A549 (cell line): ENCODE measurements at regions not wholly inside any gene's neighbourhood (a gene's known extent, or its start where the extent isn't known, plus 50 kb on each side); places are given as distances from the start of the nearest gene placed in this dataset.

Source experiments
- ATAC-seq, 2 experiments: fragments of 200-7000 bp in 1 of 2; fragments of >200 bp in 1 of 2; cut with Nextera tagmentation in 1 of 2; cut with Tn5 transposase in 1 of 2; 3 replicates each; pipeline versions ENCODE4 v1.8.0 to v1.9.1; 2018 to 2020; ENCODE audit warnings: mild to moderate bottlenecking in 1 of 2, moderate library complexity in 1 of 2
- CTCF ChIA-PET: fragments of 300-600 bp; sonication (Branson Sonifier 250); formaldehyde crosslinking; extraction: SDS; loops from one replicate; lab custom pipeline; 2021; ENCODE audit warnings: antibody characterized with exemption, inconsistent platforms; lab: Yijun Ruan, JAX
- POLR2A ChIA-PET: fragments of 350-600 bp; formaldehyde crosslinking; extraction: SDS; loops from one replicate; lab custom pipeline; 2021; ENCODE audit warnings: antibody characterized with exemption, inconsistent platforms; lab: Yijun Ruan, JAX
- DNase-seq, 2 experiments: peaks; one replicate each; pipeline versions ENCODE4 v3.0.0 to v3.0.0-alpha.2; 2011 to 2016; ENCODE audit warnings: low read depth in 1 of 2, low spot score in 1 of 2
- FAIRE-seq: peaks from 2 replicates; lab custom pipeline; 2011; peaks lifted over from hg19 to GRCh38; lab: Jason Lieb, UNC
- H3K27ac ChIP-seq, 2 experiments: fragments of >200 bp; sonication (Bioruptor Twin); formaldehyde crosslinking; 3 replicates each; pipeline ENCODE4 v1.5.1; 2016 to 2017
- H3K4me1 ChIP-seq: fragments of >200 bp; sonication (Bioruptor Twin); formaldehyde crosslinking; 3 replicates; pipeline ENCODE4 v1.6.1; 2016
- H3K4me2 ChIP-seq: fragments of >200 bp; sonication (Bioruptor Twin); formaldehyde crosslinking; 3 replicates; pipeline ENCODE4 v1.6.1; 2016
- H3K4me3 ChIP-seq: fragments of >200 bp; sonication (Bioruptor Twin); formaldehyde crosslinking; 3 replicates; pipeline ENCODE4 v1.5.1; 2016
- H3K9me3 ChIP-seq: fragments of >200 bp; sonication (Bioruptor Twin); formaldehyde crosslinking; 3 replicates; pipeline ENCODE4 v1.6.1; 2016
- BHLHE40 ChIP-seq: IDR thresholded peaks from 2 replicates; pipeline ENCODE4 v1.6.1; 2012; ENCODE audit warnings: low read depth, low read length, inconsistent platforms
- CBX2 ChIP-seq: fragments of 200-600 bp; sonication (generic); IDR thresholded peaks from 2 replicates; pipeline ENCODE4 v1.6.1; 2016; ENCODE audit warnings: low read depth, mild to moderate bottlenecking, borderline replicate concordance
- CBX8 ChIP-seq: fragments of 200-600 bp; sonication (generic); IDR thresholded peaks from 2 replicates; pipeline ENCODE4 v1.6.1; 2016
- CHD2 ChIP-seq: fragments of 150-350 bp; IDR thresholded peaks from 2 replicates; pipeline ENCODE4 v1.6.1; 2014; ENCODE audit warnings: low read length; ENCODE audit not compliant: partially characterized antibody
- CHD4 ChIP-seq: fragments of 200-600 bp; sonication (generic); IDR thresholded peaks from 2 replicates; pipeline ENCODE4 v1.6.1; 2016; ENCODE audit warnings: antibody characterized with exemption, mild to moderate bottlenecking, borderline replicate concordance
- EHF ChIP-seq: fragments of 250-450 bp; sonication (Bioruptor Pico); IDR thresholded peaks from 2 replicates; pipeline ENCODE4 v1.5.0; 2020; ENCODE audit warnings: mild to moderate bottlenecking
- EP300 ChIP-seq, 2 experiments: fragments of >200 bp; sonication (Bioruptor Twin); formaldehyde crosslinking; IDR thresholded peaks; 2 replicates in 1 of 2; 3 replicates in 1 of 2; pipeline ENCODE4 v1.6.1; 2016 to 2017
- ESRRA ChIP-seq: fragments of 150-350 bp; IDR thresholded peaks from 2 replicates; pipeline ENCODE4 v1.6.1; 2014; ENCODE audit warnings: mild to moderate bottlenecking, low read length, borderline replicate concordance
- FOSL2 ChIP-seq, 2 experiments: fragments of 450-650 bp in 1 of 2; fragments of >200 bp in 1 of 2; sonication (Bioruptor Twin) in 1 of 2; formaldehyde crosslinking; IDR thresholded peaks; 2 replicates each; pipeline versions ENCODE4 v1.5.0 to v1.6.1; 2016 to 2020; ENCODE audit warnings: mild to moderate bottlenecking in 1 of 2, moderate library complexity in 1 of 2
- FOXS1 ChIP-seq: fragments of 250-450 bp; sonication (Bioruptor Pico); IDR thresholded peaks from 2 replicates; pipeline ENCODE4 v1.5.0; 2020; ENCODE audit warnings: mild to moderate bottlenecking, moderate library complexity
- GATA3 ChIP-seq: IDR thresholded peaks from 2 replicates; pipeline ENCODE4 v1.6.1; 2012; ENCODE audit warnings: borderline replicate concordance
- HDAC2 ChIP-seq: fragments of 200-600 bp; sonication (generic); IDR thresholded peaks from 2 replicates; pipeline ENCODE4 v1.6.1; 2016
- HEYL ChIP-seq: fragments of 250-450 bp; sonication (Bioruptor Pico); IDR thresholded peaks from 2 replicates; pipeline ENCODE4 v1.8.0; 2021; ENCODE audit warnings: mild to moderate bottlenecking, moderate library complexity
- HOXA7 ChIP-seq: fragments of 250-450 bp; sonication (Bioruptor Pico); IDR thresholded peaks from 2 replicates; pipeline ENCODE4 v1.5.0; 2020; ENCODE audit warnings: mild to moderate bottlenecking, moderate library complexity
- HOXB13 ChIP-seq: fragments of 250-450 bp; sonication (Bioruptor Pico); IDR thresholded peaks from 2 replicates; pipeline ENCODE4 v1.5.0; 2020; ENCODE audit warnings: low read depth, mild to moderate bottlenecking, moderate library complexity
- HOXB5 ChIP-seq: fragments of 250-450 bp; sonication (Bioruptor Pico); IDR thresholded peaks from 2 replicates; pipeline ENCODE4 v1.5.0; 2020; ENCODE audit warnings: mild to moderate bottlenecking, moderate library complexity
- JUNB ChIP-seq: fragments of >200 bp; sonication (Bioruptor Twin); formaldehyde crosslinking; IDR thresholded peaks from 2 replicates; pipeline ENCODE4 v1.6.1; 2016
- KDM1A ChIP-seq: fragments of 200-600 bp; sonication (generic); IDR thresholded peaks from 2 replicates; pipeline ENCODE4 v1.6.1; 2016; ENCODE audit warnings: low read depth, mild to moderate bottlenecking
- KDM5A ChIP-seq: fragments of 200-600 bp; sonication (generic); IDR thresholded peaks from 2 replicates; pipeline ENCODE4 v1.6.1; 2016; ENCODE audit warnings: antibody characterized with exemption, mild to moderate bottlenecking
- MAZ ChIP-seq: fragments of 150-350 bp; IDR thresholded peaks from 2 replicates; pipeline ENCODE4 v1.6.1; 2014; ENCODE audit warnings: antibody characterized with exemption, low read depth, low read length, borderline replicate concordance
- MYC ChIP-seq: IDR thresholded peaks from 2 replicates; pipeline ENCODE4 v1.6.1; 2012; ENCODE audit warnings: mild to moderate bottlenecking, inconsistent platforms, low read length, improper control_type of control experiment, borderline replicate concordance
- POLR2A ChIP-seq: IDR thresholded peaks from 2 replicates; pipeline ENCODE4 v1.6.1; 2012; ENCODE audit warnings: mild to moderate bottlenecking, low read length
- POLR2AphosphoS2 ChIP-seq: conservative IDR thresholded peaks from 2 replicates; pipeline ENCODE4 v1.6.1; 2012; ENCODE audit warnings: low read length, improper control_type of control experiment, inconsistent platforms
- RAD21 ChIP-seq, 2 experiments: fragments of >200 bp in 1 of 2; sonication (Bioruptor Twin) in 1 of 2; formaldehyde crosslinking in 1 of 2; IDR thresholded peaks in 1 of 2; conservative IDR thresholded peaks in 1 of 2; 2 replicates in 1 of 2; 3 replicates in 1 of 2; pipeline ENCODE4 v1.6.1; 2012 to 2018; ENCODE audit warnings: inconsistent platforms in 1 of 2
- RNF2 ChIP-seq: fragments of 200-600 bp; sonication (generic); IDR thresholded peaks from 2 replicates; pipeline ENCODE4 v1.6.1; 2016; ENCODE audit warnings: low read depth, mild to moderate bottlenecking, antibody characterized with exemption, moderate library complexity, borderline replicate concordance
- SMC3 ChIP-seq: fragments of >200 bp; sonication (Bioruptor Twin); formaldehyde crosslinking; IDR thresholded peaks from 3 replicates; pipeline ENCODE4 v1.6.1; 2018; ENCODE audit warnings: inconsistent platforms
- TP53 ChIP-seq: fragments of 250-450 bp; sonication (Bioruptor Pico); IDR thresholded peaks from 2 replicates; pipeline ENCODE4 v1.5.0; 2021; ENCODE audit warnings: mild to moderate bottlenecking, moderate library complexity
- ZNF302 ChIP-seq: fragments of 250-450 bp; sonication (Bioruptor Pico); IDR thresholded peaks from 2 replicates; pipeline ENCODE4 v1.9.0; 2021; ENCODE audit warnings: inconsistent platforms, mild to moderate bottlenecking, moderate library complexity
- ZSCAN20 ChIP-seq: fragments of 250-450 bp; sonication (Bioruptor Pico); IDR thresholded peaks from 2 replicates; pipeline ENCODE4 v1.8.0; 2022; ENCODE audit warnings: mild to moderate bottlenecking, moderate library complexity
- WGBS: methylation state at CpG from one replicate; pipeline ENCODE4 v1.1.6; 2017; ENCODE audit errors: missing lambda C conversion rate; 5-methylcytosine and 5-hydroxymethylcytosine counted together
- TF ChIP-seq, protein P1 (sequence below): fragments of 200-600 bp; sonication (generic); IDR thresholded peaks from 2 replicates; pipeline ENCODE4 v1.6.1; 2016; ENCODE audit warnings: antibody characterized with exemption, mild to moderate bottlenecking, moderate library complexity
- TF ChIP-seq, protein P2 (sequence below): fragments of 250-450 bp; sonication (Bioruptor Pico); IDR thresholded peaks from 2 replicates; pipeline ENCODE4 v1.5.0; 2020; ENCODE audit warnings: low read depth, mild to moderate bottlenecking, moderate library complexity

DNA sequence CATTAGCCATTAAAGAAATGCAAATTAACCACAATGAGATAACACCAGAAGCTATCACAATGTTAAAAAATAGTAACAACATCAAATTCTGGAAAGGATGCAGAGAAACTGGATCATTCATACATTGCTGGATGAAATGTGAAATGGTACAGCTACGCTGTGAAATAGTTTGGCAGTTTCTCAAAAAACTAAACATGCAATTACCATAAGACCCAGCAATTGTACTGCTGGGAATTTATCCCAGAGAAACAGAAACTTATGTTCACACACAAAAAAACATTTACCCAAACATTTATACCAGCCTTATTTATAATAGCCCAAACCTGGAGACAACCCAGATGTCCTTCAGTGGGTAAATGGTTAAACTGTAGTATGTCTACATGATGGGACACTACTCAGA is 592.9 kb downstream of the ZNF608 start:
- H3K4me1 ChIP-seq = no peaks in the 10 kb centered on the region
- ATAC-seq (no peak), FAIRE-seq (no peak), DNase-seq (no peak)
- H3K4me2 ChIP-seq = no peak overlapping the region
- H3K9me3 ChIP-seq = peaks cover 27% of the 10 kb centered on the region; the same call in 2 of the 3 replicates
- CTCF ChIA-PET = no interaction called here
- 27% methylated on average over 1 of the region's 1 CpG for WGBS
- TF ChIP-seq, protein P1, sequence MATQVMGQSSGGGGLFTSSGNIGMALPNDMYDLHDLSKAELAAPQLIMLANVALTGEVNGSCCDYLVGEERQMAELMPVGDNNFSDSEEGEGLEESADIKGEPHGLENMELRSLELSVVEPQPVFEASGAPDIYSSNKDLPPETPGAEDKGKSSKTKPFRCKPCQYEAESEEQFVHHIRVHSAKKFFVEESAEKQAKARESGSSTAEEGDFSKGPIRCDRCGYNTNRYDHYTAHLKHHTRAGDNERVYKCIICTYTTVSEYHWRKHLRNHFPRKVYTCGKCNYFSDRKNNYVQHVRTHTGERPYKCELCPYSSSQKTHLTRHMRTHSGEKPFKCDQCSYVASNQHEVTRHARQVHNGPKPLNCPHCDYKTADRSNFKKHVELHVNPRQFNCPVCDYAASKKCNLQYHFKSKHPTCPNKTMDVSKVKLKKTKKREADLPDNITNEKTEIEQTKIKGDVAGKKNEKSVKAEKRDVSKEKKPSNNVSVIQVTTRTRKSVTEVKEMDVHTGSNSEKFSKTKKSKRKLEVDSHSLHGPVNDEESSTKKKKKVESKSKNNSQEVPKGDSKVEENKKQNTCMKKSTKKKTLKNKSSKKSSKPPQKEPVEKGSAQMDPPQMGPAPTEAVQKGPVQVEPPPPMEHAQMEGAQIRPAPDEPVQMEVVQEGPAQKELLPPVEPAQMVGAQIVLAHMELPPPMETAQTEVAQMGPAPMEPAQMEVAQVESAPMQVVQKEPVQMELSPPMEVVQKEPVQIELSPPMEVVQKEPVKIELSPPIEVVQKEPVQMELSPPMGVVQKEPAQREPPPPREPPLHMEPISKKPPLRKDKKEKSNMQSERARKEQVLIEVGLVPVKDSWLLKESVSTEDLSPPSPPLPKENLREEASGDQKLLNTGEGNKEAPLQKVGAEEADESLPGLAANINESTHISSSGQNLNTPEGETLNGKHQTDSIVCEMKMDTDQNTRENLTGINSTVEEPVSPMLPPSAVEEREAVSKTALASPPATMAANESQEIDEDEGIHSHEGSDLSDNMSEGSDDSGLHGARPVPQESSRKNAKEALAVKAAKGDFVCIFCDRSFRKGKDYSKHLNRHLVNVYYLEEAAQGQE = no peak
- no peak for TF ChIP-seq CHD4
- TF ChIP-seq POLR2A = no peak
- POLR2A ChIA-PET = no interaction called here
- H3K27ac ChIP-seq = no peak overlapping the region
- no peak overlapping the region for H3K4me3 ChIP-seq

DNA sequence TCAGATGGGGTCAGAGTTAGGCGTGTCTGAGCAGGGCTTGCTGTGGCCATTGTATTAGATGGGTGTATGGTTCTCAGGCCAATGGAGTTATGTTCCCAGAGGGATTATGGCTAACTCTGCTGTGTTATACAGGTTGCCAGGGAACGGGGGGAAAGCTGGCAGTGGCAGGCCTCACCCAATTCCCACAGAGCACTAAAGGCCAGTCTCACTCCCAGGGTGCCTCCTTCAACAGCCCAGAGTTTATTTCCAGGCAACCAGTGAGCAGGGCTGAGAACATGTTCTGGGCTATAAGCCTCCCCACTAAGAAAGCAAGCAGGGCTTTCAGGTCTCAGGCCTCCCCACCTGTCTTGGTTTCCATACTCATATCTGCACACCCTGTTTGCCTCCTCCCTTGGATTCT is 597.9 kb downstream of the ZNF608 start:
- DNase-seq (no peak), FAIRE-seq (no peak), ATAC-seq (no peak)
- ChIA-PET POLR2A (no interaction called here), CTCF (no interaction called here)
- H3K4me2 ChIP-seq = no peak overlapping the region
- no peaks in the 10 kb centered on the region for H3K4me1 ChIP-seq
- H3K4me3 ChIP-seq = no peak overlapping the region
- no peak overlapping the region for H3K27ac ChIP-seq
- H3K9me3 ChIP-seq = 0 out of 3 replicates have a peak, but pooled peaks cover 10% of the 10 kb centered on the region
- 23% methylated on average over 2 of the region's 2 CpGs for WGBS
- TF ChIP-seq EP300 (IDR thresholded peaks at IDR 0.05) (no peak), KDM5A (no peak), JUNB (no peak), HOXB13 (CRISPR knock-in tag) (no peak), HOXB5 (CRISPR knock-in tag) (no peak), EHF (CRISPR knock-in tag) (no peak), RAD21 (conservative IDR thresholded peaks at IDR 0.05 in 1 of 2, IDR thresholded peaks at IDR 0.05 in 1 of 2) (no peak), KDM1A (no peak), GATA3 (no peak), ESRRA (no peak), POLR2AphosphoS2 (no peak), HEYL (CRISPR knock-in tag) (no peak)
- TF ChIP-seq, protein P2, sequence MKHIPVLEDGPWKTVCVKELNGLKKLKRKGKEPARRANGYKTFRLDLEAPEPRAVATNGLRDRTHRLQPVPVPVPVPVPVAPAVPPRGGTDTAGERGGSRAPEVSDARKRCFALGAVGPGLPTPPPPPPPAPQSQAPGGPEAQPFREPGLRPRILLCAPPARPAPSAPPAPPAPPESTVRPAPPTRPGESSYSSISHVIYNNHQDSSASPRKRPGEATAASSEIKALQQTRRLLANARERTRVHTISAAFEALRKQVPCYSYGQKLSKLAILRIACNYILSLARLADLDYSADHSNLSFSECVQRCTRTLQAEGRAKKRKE = no peak

DNA sequence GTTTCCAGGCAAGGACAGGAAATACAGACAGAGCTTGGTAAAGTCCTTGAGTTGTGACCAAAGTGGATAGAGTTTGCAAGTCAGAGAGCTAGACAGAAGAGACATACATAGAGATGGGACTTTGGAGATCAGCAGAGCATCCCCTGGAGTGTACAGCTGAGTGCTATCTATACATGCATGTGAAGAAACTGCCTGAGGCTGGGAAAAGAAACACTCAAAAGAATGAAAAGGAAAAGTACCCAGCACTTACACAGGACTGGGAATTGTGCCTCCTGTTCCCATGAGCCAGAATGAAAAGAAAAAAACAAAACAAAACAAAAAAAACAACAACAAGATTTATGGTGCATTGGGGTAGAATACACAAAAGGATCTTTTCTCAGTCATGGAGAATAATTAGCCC is 606.4 kb downstream of the ZNF608 start:
- Histone ChIP-seq H3K27ac (no peak overlapping the region), H3K4me2 (no peak overlapping the region), H3K4me1 (no peaks in the 10 kb centered on the region), H3K9me3 (no peaks in the 10 kb centered on the region; the same call in 2 of the 3 replicates), H3K4me3 (no peak overlapping the region)
- DNase-seq (no peak), FAIRE-seq (no peak), ATAC-seq (no peak)
- ChIA-PET POLR2A (no interaction called here), CTCF (no interaction called here)
- no peak for TF ChIP-seq RAD21 (conservative IDR thresholded peaks at IDR 0.05 in 1 of 2, IDR thresholded peaks at IDR 0.05 in 1 of 2)
- TF ChIP-seq HDAC2 = no peak
- TF ChIP-seq RNF2 = no peak
- no peak for TF ChIP-seq CBX8
- TF ChIP-seq EP300 (IDR thresholded peaks at IDR 0.05) = no peak
- no peak for TF ChIP-seq ZNF302 (CRISPR knock-in tag)
- no peak for TF ChIP-seq CHD4
- no peak for TF ChIP-seq TP53 (CRISPR knock-in tag)
- no peak for TF ChIP-seq MAZ
- TF ChIP-seq FOSL2 (IDR thresholded peaks at IDR 0.05) = no peak
- no peak for TF ChIP-seq FOSL2 (CRISPR knock-in tag; IDR thresholded peaks at IDR 0.05)
- no peak for TF ChIP-seq SMC3
- no peak for TF ChIP-seq HOXB13 (CRISPR knock-in tag)
- no peak for TF ChIP-seq FOXS1 (CRISPR knock-in tag)
- TF ChIP-seq CBX2 = no peak
- TF ChIP-seq ZSCAN20 (CRISPR knock-in tag) = no peak
- no peak for TF ChIP-seq BHLHE40
- no peak for TF ChIP-seq KDM5A
- no peak for TF ChIP-seq MYC
- TF ChIP-seq HOXA7 = no peak
- no peak for TF ChIP-seq CHD2
